Muscle layer of colon (tissue), 2 donors: ENCODE measurements at regions not wholly inside any gene's neighbourhood (a gene's known extent, or its start where the extent isn't known, plus 50 kb on each side); places are given as distances from the start of the nearest gene placed in this dataset.

Experiments used
- H3K27ac ChIP-seq: one replicate; pipeline ENCODE4 v1.7.0; 2013; ENCODE audit warnings: low read depth, mild to moderate bottlenecking, low read length, moderate library complexity
- H3K27me3 ChIP-seq, 2 donors: one replicate each; pipeline ENCODE4 v1.7.0; 2013; ENCODE audit warnings: low read length in 2 of 2, mild to moderate bottlenecking in 2 of 2; ENCODE audit not compliant: insufficient read depth in 2 of 2, control insufficient read depth in 1 of 2
- H3K36me3 ChIP-seq: one replicate; pipeline ENCODE4 v1.7.0; 2013; ENCODE audit warnings: mild to moderate bottlenecking, low read length; ENCODE audit not compliant: insufficient read depth
- H3K4me1 ChIP-seq: one replicate; pipeline ENCODE4 v1.7.0; 2013; ENCODE audit warnings: mild to moderate bottlenecking, low read length; ENCODE audit not compliant: insufficient read depth
- H3K4me3 ChIP-seq, 2 donors: one replicate each; pipeline ENCODE4 v1.7.0; 2013; ENCODE audit warnings: low read length in 2 of 2, low read depth in 1 of 2, mild to moderate bottlenecking in 1 of 2, moderate library complexity in 1 of 2
- H3K9ac ChIP-seq: one replicate; pipeline ENCODE4 v1.7.0; 2013; ENCODE audit warnings: low read length
- H3K9me3 ChIP-seq: one replicate; pipeline ENCODE4 v1.7.0; 2013; ENCODE audit warnings: mild to moderate bottlenecking, low read length
- donor health status: abdominal sarcoma.
- donor health status: Adenocarcinoma of cecum.

- no peaks in the 10 kb centered on the region for H3K27me3 ChIP-seq
- H3K4me3 ChIP-seq: no peak overlapping the region
- H3K9me3 ChIP-seq: no peaks in the 10 kb centered on the region
- H3K36me3 ChIP-seq: no peaks in the 10 kb centered on the region
- H3K27ac ChIP-seq: no peak overlapping the region
- H3K9ac ChIP-seq: no peak overlapping the region
- peaks cover 9% of the 10 kb centered on the region for H3K4me1 ChIP-seq
Measured at GRCh38 chr10:33126742-33127141, 168.7 kb upstream of the ITGB1 start.

GRCh38 chr10:33125522-33126517 lies 167.8 kb upstream of the ITGB1 start:
- Histone ChIP-seq H3K27ac (no peak overlapping the region), H3K27me3 (no peaks in the 10 kb centered on the region), H3K4me3 (no peak overlapping the region), H3K9ac (no peak overlapping the region), H3K9me3 (no peaks in the 10 kb centered on the region), H3K36me3 (no peaks in the 10 kb centered on the region), H3K4me1 (peaks cover 18% of the 10 kb centered on the region)

DNA sequence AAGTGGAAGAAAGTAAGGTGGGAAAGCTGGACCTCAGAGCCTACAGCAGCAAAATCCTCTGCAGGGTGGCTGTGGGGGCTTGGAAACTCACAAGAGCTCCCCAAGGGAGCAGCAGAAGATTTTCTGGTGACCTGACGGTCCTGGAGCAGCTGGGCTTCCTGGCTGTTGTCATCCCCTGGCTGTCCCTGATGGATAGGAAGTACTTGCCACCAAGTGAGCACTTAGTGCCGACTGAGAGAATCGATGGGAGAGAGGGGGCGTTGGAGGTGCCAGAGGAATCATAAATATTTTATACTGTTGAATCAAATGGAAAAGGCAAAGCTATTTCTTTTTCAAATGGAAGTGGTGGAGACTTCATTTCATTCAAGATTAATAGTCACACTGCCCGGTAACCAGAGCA lies 167.1 kb upstream of the ITGB1 start:
- no peaks in the 10 kb centered on the region for H3K27me3 ChIP-seq
- H3K27ac ChIP-seq: no peak overlapping the region
- peaks cover 20% of the 10 kb centered on the region for H3K4me1 ChIP-seq
- no peak overlapping the region for H3K4me3 ChIP-seq
- H3K9ac ChIP-seq: no peak overlapping the region
- H3K36me3 ChIP-seq: no peaks in the 10 kb centered on the region
- no peaks in the 10 kb centered on the region for H3K9me3 ChIP-seq

- Histone ChIP-seq H3K4me3 (no peak overlapping the region), H3K27me3 (no peaks in the 10 kb centered on the region), H3K4me1 (peaks cover 20% of the 10 kb centered on the region), H3K9ac (no peak overlapping the region), H3K36me3 (no peaks in the 10 kb centered on the region), H3K9me3 (no peaks in the 10 kb centered on the region), H3K27ac (no peak overlapping the region)
Measured at GRCh38 chr10:33123680-33124079, 165.7 kb upstream of the ITGB1 start.

GRCh38 chr10:33122014-33122809 lies 164.2 kb upstream of the ITGB1 start:
- Histone ChIP-seq H3K27me3 (no peaks in the 10 kb centered on the region), H3K4me3 (no peak overlapping the region), H3K4me1 (peaks cover 20% of the 10 kb centered on the region), H3K9me3 (no peaks in the 10 kb centered on the region), H3K36me3 (no peaks in the 10 kb centered on the region), H3K9ac (no peak overlapping the region), H3K27ac (peak overlapping the region; percentile 37)

DNA sequence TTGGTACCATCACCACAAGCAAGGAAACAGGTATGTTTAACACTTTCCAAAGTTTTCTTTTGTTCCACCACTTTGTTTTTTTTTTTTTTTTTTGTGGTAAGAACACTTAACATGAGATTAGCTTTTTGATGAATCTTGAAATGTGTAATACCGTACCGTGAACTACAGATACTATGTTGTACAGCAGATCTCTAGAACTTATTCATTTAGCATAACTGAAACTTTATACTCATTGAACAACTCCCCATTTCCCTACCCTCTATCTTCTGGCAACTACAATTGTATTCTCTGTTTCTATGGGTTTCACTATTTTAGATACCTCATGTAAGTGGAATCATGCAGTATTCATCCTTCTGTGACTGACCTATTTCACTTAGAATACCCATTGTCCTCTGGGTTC lies 162.7 kb upstream of the ITGB1 start:
- Histone ChIP-seq H3K36me3 (no peaks in the 10 kb centered on the region), H3K4me3 (no peak overlapping the region), H3K27me3 (no peaks in the 10 kb centered on the region), H3K4me1 (peaks cover 20% of the 10 kb centered on the region), H3K9me3 (no peaks in the 10 kb centered on the region), H3K27ac (no peak overlapping the region), H3K9ac (no peak overlapping the region)

DNA sequence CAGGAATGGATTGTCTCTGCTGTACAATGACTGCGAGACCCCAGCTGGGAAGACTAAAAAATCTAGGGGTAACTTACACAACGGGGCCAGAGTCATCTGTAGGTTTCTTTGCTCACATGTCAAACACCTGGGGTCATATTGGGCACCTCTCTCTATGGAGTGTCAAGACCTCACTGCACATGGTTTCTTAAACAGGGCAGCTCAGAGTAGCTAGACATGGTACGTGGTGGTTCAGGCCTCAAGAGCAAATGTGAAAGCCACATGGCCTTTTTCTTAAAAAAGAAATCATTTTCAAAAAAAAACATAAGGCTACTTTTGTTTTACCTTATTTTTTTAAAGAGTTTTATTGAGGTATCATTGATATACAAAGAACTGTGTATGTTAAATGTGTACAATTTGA lies 162.2 kb upstream of the ITGB1 start:
- no peak overlapping the region for H3K9ac ChIP-seq
- no peak overlapping the region for H3K4me3 ChIP-seq
- peaks cover 20% of the 10 kb centered on the region for H3K4me1 ChIP-seq
- no peaks in the 10 kb centered on the region for H3K36me3 ChIP-seq
- H3K9me3 ChIP-seq: no peaks in the 10 kb centered on the region
- H3K27me3 ChIP-seq: no peaks in the 10 kb centered on the region
- H3K27ac ChIP-seq: no peak overlapping the region

GRCh38 chr10:33117816-33118215 lies 159.8 kb upstream of the ITGB1 start:
- Histone ChIP-seq H3K4me1 (peaks cover 20% of the 10 kb centered on the region), H3K9me3 (no peaks in the 10 kb centered on the region), H3K36me3 (no peaks in the 10 kb centered on the region), H3K27ac (no peak overlapping the region), H3K9ac (no peak overlapping the region), H3K4me3 (no peak overlapping the region), H3K27me3 (no peaks in the 10 kb centered on the region)

DNA sequence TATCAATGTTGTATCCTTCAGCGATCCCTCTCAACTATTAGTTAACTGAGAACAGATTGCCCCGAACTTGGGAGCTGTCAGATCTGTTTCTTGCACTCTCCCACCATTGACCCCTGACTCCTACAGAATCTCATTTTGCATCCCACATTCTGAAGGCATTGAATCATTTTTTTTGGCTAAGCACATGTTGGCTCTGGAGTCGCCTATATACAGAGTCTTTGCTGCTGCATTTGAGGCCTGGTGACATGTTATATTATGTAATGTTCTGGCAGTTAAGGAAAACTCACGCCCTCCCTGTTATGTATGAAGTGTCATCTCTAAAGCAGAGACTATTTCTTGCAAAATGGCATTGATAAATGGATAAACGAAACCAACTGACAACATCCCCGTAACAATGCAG lies 159.2 kb upstream of the ITGB1 start:
- H3K36me3 ChIP-seq: no peaks in the 10 kb centered on the region
- H3K27me3 ChIP-seq: no peaks in the 10 kb centered on the region
- H3K27ac ChIP-seq: no peak overlapping the region
- no peak overlapping the region for H3K9ac ChIP-seq
- H3K4me3 ChIP-seq: no peak overlapping the region
- peaks cover 16% of the 10 kb centered on the region for H3K4me1 ChIP-seq
- H3K9me3 ChIP-seq: no peaks in the 10 kb centered on the region

DNA sequence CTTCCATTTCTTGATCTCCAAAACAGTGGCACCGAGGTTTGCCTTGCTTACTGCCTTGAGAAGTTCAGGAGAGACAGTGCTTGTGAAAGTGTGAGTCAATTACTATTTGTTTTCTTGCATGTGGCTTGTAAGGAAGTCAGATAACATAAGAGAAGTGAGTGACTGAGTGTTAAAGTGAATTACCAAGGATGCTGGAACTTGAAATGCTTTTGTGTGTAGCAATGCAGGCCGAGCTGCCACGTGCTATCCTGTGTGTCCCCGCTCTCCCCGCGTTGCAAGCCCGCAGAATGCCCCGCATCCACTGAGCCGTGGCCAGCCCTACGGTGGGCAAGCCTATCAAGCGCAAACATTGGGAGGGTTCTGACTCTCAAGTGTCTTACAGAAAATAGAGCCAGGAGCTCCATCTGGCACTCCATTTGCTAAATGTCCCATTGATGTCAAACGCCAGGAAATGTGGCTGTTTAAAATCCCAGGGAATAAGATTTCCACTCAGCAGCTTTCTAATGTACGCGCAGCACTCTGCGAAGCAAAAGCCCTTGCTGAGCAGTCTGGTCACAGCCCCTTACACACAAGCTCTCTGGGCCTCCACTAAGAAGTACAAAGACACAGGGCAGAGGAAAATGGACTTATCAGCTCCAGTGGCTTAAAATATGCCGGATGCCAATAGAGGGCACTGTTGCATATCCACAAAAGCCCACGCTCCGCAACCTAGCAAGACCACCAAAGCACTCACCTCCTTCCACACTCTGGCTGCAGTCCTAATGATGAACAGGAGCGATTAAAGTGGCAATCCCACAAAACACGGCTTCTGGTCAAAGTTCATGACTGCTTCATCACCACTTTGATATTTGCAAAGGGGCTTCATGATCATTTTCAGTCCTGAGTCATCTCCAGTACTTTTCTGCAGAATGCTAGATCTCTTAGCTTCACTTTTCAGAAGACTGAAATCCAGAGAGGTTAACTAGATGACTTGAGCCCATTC lies 158.0 kb upstream of the ITGB1 start:
- Histone ChIP-seq H3K4me1 (peaks cover 4% of the 10 kb centered on the region), H3K36me3 (no peaks in the 10 kb centered on the region), H3K27me3 (no peaks in the 10 kb centered on the region), H3K9ac (no peak overlapping the region), H3K27ac (no peak overlapping the region), H3K4me3 (no peak overlapping the region), H3K9me3 (no peaks in the 10 kb centered on the region)
